Duodenal mucosa (tissue), 2 donors: ENCODE measurements at regions not wholly inside any gene's neighbourhood (a gene's known extent, or its start where the extent isn't known, plus 50 kb on each side); places are given as distances from the start of the nearest gene placed in this dataset.

Experiments
- H3K27ac ChIP-seq: one replicate; pipeline ENCODE4 v1.7.0; 2013; ENCODE audit warnings: low read depth, low read length
- H3K27me3 ChIP-seq, 2 donors: one replicate each; pipeline ENCODE4 v1.7.0; 2013; ENCODE audit warnings: low read length in 2 of 2, control low read depth in 1 of 2; ENCODE audit not compliant: insufficient read depth in 2 of 2, control insufficient read depth in 1 of 2
- H3K36me3 ChIP-seq, 2 donors: one replicate each; pipeline ENCODE4 v1.7.0; 2013; ENCODE audit warnings: low read length in 2 of 2, control low read depth in 1 of 2; ENCODE audit not compliant: insufficient read depth in 2 of 2, control insufficient read depth in 1 of 2
- H3K4me1 ChIP-seq, 2 donors: one replicate each; pipeline ENCODE4 v1.7.0; 2013; ENCODE audit warnings: low read length in 2 of 2, control low read depth in 1 of 2; ENCODE audit not compliant: insufficient read depth in 2 of 2, control insufficient read depth in 1 of 2
- H3K4me3 ChIP-seq, 2 donors: one replicate each; pipeline ENCODE4 v1.7.0; 2013; ENCODE audit warnings: low read length in 2 of 2, low read depth in 1 of 2
- H3K9ac ChIP-seq, 2 donors: one replicate each; pipeline ENCODE4 v1.7.0; 2013; ENCODE audit warnings: low read length in 2 of 2, low read depth in 1 of 2
- H3K9me3 ChIP-seq, 2 donors: one replicate each; pipeline ENCODE4 v1.7.0; 2013; ENCODE audit warnings: low read length in 2 of 2, control low read depth in 1 of 2; ENCODE audit not compliant: control insufficient read depth in 1 of 2

GRCh38 chr7:52980129-52980528 is 55.3 kb upstream of the POM121L12 start:
- H3K36me3 ChIP-seq: no peaks in the 10 kb centered on the region
- H3K4me3 ChIP-seq: no peak overlapping the region
- peaks cover 2 to 4% of the 10 kb centered on the region in 2 donors for H3K9me3 ChIP-seq
- no peak overlapping the region for H3K9ac ChIP-seq
- no peaks in the 10 kb centered on the region for H3K4me1 ChIP-seq
- no peak overlapping the region for H3K27ac ChIP-seq
- H3K27me3 ChIP-seq: no peaks in the 10 kb centered on the region

DNA sequence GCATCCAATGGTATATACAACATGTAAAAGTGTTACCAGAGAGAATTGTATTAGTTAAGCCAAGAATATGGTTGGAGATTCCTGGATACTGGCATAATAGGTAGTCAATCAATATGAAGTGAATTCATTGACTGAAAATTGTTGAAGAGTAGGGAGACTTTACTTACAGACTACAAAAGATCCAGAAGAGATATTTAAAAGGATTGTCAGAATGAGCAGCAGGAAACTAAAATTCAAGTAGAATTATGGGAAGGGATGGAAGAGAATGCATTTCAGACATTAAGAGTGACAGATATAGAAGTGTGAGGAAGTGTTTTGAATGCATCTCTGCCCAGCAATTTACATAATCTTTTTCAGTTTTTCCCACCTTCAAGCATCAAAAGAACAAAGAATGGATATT is 62.3 kb upstream of the POM121L12 start:
- H3K27me3 ChIP-seq: no peaks in the 10 kb centered on the region
- no peaks in the 10 kb centered on the region for H3K4me1 ChIP-seq
- H3K9me3 ChIP-seq: no peaks in the 10 kb centered on the region
- H3K27ac ChIP-seq: no peak overlapping the region
- no peak overlapping the region for H3K4me3 ChIP-seq
- no peaks in the 10 kb centered on the region for H3K36me3 ChIP-seq
- no peak overlapping the region for H3K9ac ChIP-seq

GRCh38 chr7:52962402-52963076 is 72.9 kb upstream of the POM121L12 start:
- Histone ChIP-seq H3K36me3 (no peaks in the 10 kb centered on the region), H3K9me3 (no peaks in the 10 kb centered on the region), H3K27me3 (no peaks in the 10 kb centered on the region), H3K27ac (no peak overlapping the region), H3K9ac (no peak overlapping the region), H3K4me1 (no peaks in the 10 kb centered on the region), H3K4me3 (no peak overlapping the region)

DNA sequence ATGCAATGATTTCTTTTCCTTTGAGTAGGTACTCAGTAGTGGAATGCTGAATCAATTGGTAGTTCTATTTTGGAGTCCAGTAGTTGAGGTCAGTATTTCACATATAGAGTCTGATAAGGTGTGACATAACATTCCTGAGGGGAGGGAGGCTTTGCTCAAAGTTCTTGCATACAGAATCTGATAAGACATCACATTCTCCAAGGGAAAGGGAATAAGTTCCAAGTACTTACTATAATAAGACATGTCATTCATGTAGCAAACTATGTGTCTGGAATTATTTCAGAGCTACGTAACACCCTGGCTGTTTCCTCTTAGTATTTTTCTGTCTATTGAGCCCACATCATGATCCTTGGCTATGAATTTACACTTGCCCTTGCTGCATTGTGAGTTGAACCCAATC is 74.3 kb upstream of the POM121L12 start:
- Histone ChIP-seq H3K9me3 (no peaks in the 10 kb centered on the region), H3K36me3 (no peaks in the 10 kb centered on the region), H3K4me1 (no peaks in the 10 kb centered on the region), H3K9ac (no peak overlapping the region), H3K27me3 (no peaks in the 10 kb centered on the region), H3K27ac (no peak overlapping the region), H3K4me3 (no peak overlapping the region)

GRCh38 chr7:52959878-52960660 is 75.4 kb upstream of the POM121L12 start:
- Histone ChIP-seq H3K36me3 (no peaks in the 10 kb centered on the region), H3K27ac (no peak overlapping the region), H3K27me3 (no peaks in the 10 kb centered on the region), H3K9ac (no peak overlapping the region), H3K9me3 (no peaks in the 10 kb centered on the region), H3K4me1 (no peaks in the 10 kb centered on the region), H3K4me3 (no peak overlapping the region)

- H3K36me3 ChIP-seq: no peaks in the 10 kb centered on the region
- H3K27ac ChIP-seq: no peak overlapping the region
- no peaks in the 10 kb centered on the region for H3K4me1 ChIP-seq
- no peaks in the 10 kb centered on the region for H3K27me3 ChIP-seq
- no peak overlapping the region for H3K4me3 ChIP-seq
- H3K9me3 ChIP-seq: no peaks in the 10 kb centered on the region
- no peak overlapping the region for H3K9ac ChIP-seq
These were observed 76.1 kb upstream of the POM121L12 start for GRCh38 chr7:52959336-52959735.

GRCh38 chr7:52958621-52959140 is 76.8 kb upstream of the POM121L12 start:
- H3K9me3 ChIP-seq: no peaks in the 10 kb centered on the region
- no peaks in the 10 kb centered on the region for H3K36me3 ChIP-seq
- H3K27me3 ChIP-seq: no peaks in the 10 kb centered on the region
- no peak overlapping the region for H3K4me3 ChIP-seq
- H3K4me1 ChIP-seq: no peaks in the 10 kb centered on the region
- no peak overlapping the region for H3K9ac ChIP-seq
- H3K27ac ChIP-seq: no peak overlapping the region

DNA sequence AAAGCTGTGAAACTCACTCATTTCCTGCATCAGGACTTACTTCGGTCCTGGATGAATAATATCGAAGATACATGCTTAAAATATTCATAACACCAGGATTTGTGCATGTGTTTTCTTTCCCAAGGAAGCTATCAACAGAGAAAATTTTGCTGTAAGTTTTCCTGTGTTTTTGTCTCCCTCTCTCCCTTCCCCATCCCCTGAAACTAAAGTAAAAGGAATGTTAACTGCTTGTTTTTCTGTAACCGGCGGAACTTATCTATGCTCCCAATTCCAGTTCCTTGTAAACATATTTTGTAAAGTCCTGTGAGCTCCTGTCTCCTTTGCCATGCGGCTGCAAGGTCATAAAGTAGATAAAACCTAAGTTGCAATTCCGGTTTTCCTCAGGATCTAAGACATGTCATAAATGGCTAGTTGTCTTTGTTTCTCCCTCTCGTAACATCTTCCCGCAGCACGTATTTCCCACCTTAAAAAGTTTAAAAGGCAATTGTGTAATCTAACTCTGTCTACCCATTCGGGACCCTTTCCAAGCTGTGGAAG is 79.0 kb upstream of the POM121L12 start:
- Histone ChIP-seq H3K27me3 (no peaks in the 10 kb centered on the region), H3K36me3 (no peaks in the 10 kb centered on the region), H3K4me1 (no peaks in the 10 kb centered on the region), H3K27ac (no peak overlapping the region), H3K9ac (no peak overlapping the region), H3K4me3 (no peak overlapping the region), H3K9me3 (no peaks in the 10 kb centered on the region)

- Histone ChIP-seq H3K9me3 (no peaks in the 10 kb centered on the region), H3K27ac (no peak overlapping the region), H3K9ac (no peak overlapping the region), H3K27me3 (no peaks in the 10 kb centered on the region), H3K36me3 (no peaks in the 10 kb centered on the region), H3K4me3 (no peak overlapping the region), H3K4me1 (no peaks in the 10 kb centered on the region)
These were observed 79.9 kb upstream of the POM121L12 start for GRCh38 chr7:52955522-52955921.

DNA sequence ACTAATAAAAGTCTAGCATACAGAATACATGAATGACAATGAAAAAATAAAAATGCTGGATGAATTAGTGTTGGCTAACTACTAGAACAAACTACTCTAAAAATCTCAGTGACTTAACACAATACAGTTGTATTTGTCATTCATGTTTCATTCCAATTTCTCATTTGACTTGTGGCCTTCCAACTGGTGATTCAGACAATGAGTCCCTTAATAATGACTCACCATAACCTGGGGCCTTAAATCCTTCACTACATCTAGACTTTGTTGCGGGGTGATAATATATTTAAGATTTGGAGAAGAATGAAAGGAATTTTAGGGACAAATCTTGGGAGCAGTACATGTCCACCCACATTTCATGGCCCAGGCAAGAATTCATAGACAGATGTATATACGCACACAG is 90.5 kb upstream of the POM121L12 start:
- peaks cover 6% of the 10 kb centered on the region in 2 donors for H3K9me3 ChIP-seq
- no peaks in the 10 kb centered on the region for H3K27me3 ChIP-seq
- H3K4me3 ChIP-seq: no peak overlapping the region
- H3K36me3 ChIP-seq: no peaks in the 10 kb centered on the region
- no peak overlapping the region for H3K27ac ChIP-seq
- H3K9ac ChIP-seq: no peak overlapping the region
- no peaks in the 10 kb centered on the region for H3K4me1 ChIP-seq
